Suppressor macrophage treated with lipopolysaccharide for 1 hour (primary cell): ENCODE measurements at regions not wholly inside any gene's neighbourhood (a gene's known extent, or its start where the extent isn't known, plus 50 kb on each side); places are given as distances from the start of the nearest gene placed in this dataset.
A peak's percentile ranks its signal among the peaks of the same experiment; 100 is the strongest.
"Not testable (repeated sequence)": the region's sequence is repeated elsewhere in the genome, so short reads cannot be mapped to it uniquely, and the experiment has no call there.

Experiments
- DNase-seq, 3 donors: peaks; one replicate each; pipeline ENCODE4 v3.0.0-alpha.2; 2020 to 2022

GRCh38 chr18:46179306-46179705 is 75.1 kb downstream of the HAUS1 start:
- DNase-seq, result no peak

- DNase-seq, result peak; percentile 27 to 72 (median 52)
These were observed 78.6 kb downstream of the HAUS1 start for GRCh38 chr18:46182633-46183358.

DNA sequence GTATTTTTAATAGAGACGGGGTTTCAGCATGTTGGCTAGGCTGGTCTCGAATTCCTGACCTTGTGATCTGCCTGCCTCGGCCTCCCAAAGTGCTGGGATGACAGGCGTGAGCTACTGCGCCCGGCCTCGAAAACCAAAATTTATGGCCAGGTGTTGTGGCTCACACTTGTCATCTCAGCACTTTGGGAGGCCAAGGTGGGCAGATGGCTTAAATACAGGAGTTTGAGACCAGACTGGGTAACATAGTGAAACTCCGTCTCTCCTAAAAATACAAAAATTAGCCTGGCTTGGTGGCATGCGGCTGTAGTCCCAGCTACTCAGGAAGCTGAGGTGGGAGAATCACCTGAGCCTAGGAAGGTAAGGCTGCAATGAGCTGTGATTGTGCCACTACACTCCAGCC is 80.1 kb downstream of the HAUS1 start:
- not testable (repeated sequence) for DNase-seq

GRCh38 chr18:46184727-46185126 is 80.5 kb downstream of the HAUS1 start:
- peak in 2 of 3 donors; percentile 42 to 54 for DNase-seq

GRCh38 chr18:46190667-46191066 is 86.5 kb downstream of the HAUS1 start:
- DNase-seq, result no peak

GRCh38 chr18:46196627-46197243 is 92.5 kb downstream of the HAUS1 start:
- peak in 1 of 3 donors; percentile 11 for DNase-seq

DNA sequence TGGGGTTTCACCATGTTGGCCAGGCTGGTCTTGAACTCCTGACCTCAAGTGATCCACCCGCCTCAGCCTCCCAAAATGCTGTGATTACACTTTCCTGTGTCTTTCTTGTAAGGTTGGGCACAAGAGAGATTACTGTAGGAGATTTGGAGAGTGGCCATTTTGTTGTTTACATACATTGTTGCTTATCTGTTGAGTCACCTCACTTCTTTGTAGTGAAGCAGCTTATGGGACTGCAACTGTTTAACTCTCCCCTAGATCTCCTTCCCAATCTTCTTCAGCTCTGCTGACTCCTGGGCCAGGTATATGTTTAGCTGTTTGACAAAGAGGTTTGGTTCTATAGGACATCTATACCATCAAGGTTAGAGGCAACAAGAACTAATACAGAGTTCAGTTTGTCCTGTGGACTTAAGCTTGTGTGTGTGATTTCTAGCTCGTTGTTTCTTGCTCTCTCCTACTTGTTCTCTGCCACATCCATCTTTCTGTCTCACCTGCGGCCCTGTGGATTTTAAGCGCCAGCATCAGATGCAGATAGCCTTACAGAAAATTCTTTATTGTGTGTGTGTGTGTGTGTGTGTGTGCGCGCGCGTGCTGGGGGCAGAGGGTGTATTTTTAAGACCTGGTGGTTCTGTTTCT is 95.4 kb downstream of the HAUS1 start:
- DNase-seq, result no peak

DNA sequence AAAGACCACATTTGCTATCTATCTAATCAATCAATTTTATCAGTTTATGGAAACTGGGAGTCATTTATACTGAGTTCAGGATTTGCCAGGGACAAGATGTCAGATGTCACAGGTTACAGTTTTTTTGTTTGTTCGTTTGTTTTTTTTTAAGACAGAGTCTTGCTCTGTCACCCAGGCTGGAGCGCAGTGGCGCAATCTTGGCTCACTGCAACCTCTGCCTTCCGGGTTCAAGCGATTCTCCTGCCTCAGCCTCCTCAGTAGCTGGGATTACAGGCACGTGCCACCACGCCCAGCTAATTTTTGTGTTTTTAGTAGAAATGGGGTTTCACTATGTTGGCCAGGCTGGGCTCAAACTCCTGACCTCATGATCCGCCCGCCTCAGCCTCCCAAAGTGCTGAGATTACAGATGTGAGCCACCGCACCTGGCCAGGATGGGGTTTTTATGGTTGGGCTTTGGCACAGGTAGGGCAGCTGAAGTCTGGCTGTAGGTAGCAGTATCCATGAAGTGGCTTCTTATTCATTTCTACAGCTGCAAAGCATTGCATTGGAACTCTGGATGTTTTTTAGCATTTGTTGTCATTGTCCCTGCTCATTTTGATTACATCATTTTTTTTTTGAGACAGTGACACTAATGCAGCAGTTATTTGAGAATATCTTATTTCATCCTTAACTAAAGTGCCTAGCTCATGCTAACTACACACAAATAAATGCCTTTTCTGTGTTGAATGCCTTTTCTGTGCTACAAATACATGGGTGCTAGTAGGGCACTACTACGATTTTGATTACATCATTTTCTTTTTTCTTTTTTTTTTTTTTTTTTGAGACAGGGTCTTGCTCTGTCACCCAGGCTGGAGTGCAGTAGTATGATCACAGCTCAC is 96.2 kb downstream of the HAUS1 start:
- DNase-seq, result peak in 1 of 3 donors; percentile 13

DNA sequence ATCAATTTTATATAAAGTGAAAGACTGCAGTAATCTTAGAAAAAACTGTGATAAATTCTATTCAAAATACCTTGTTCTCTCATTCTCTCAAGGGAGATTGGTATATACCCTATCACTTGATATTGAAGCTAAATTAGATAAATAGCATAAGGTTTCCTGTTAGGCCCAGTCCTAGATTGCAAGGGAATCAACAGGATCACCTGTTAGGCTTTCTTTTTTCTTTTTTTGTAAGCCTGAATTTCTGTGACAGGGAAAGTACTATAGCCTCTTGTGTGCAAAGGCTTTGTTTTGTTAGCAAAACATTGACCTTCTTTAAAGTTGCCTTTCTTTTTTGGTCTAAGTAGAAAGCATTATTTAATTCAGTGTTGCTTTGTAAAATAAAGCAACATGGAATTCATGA is 100.0 kb downstream of the HAUS1 start:
- DNase-seq, result no peak

GRCh38 chr18:46207985-46208384 is 103.8 kb downstream of the HAUS1 start:
- no peak for DNase-seq

DNA sequence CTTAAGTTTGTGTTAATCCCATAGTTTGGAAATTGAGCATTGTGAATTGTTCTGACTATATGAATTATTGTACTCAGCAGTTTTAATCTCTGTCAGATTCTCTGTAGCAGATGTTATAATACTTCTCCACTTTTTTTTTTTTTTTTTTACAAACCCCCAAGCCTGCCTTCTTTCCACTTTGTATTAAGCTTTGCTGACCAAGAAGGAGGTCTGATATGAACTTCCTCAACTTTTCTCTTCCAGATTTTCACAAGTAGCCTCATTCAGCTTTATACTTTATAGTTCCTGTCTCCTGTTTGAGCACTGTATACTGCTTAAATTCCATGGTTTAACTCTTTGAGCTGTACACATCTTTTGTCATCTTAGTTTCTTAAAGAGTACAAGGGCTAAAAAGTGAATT is 105.0 kb downstream of the HAUS1 start:
- peak in 2 of 3 donors; percentile 29 to 30 for DNase-seq

DNA sequence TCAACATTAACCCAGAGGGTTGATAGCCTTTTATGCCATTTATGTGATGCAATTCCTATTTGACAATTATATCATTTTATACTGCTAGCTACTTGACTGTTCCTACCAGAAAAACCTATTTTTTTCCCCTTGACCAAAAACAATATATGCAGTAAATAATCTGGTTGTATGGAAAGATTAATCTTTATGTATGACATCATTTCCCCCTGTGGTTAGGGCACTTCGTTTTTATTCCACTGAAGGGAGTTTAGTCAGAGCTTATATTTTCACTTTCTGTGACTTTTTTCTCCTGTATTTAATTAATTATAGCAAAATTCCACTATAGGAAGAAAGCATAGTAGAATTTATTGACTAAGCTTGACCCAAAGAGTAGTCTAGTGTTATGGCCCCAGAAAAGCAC is 107.6 kb downstream of the HAUS1 start:
- peak; percentile 25 to 78 (median 63) for DNase-seq

- no peak for DNase-seq
These were observed 108.2 kb downstream of the HAUS1 start for GRCh38 chr18:46212398-46212797.

DNA sequence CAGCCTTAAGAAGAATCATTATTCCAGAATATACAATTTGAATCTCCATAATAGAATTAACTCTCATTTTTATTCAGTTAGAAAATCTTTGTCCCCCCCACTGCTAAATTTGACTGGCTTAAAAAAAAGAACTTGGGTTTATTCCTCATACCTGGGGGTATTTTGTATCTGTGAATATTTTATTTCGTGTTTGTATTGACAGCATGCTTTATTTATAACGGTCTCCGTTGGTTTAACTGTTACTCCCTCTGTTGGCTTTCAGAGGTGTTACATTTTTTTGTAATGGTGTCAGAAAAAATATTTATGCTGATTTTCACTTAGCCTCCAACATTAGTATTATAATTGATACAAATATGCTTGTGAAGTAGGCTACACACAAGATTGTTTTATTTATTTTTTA is 109.1 kb downstream of the HAUS1 start:
- DNase-seq, result peak; percentile 37 to 57 (median 56)

DNA sequence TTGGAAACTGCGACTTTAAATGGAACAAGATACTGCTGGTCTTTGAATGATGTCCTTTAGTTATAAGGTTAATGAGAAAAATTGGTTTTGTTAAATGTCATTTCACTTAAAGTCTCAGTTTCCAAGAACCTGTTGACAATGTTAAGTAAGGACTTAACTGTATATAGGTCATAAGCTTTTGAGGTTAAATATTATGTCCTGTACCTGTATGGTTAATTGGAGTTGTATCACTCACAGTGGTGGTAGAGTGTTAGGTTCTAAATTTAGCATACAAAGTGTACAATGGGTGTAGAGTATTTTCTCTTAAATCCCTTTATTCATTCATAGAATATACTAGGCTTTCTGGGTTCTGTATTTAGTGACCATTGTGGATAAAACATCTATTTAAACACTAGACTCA is 110.2 kb downstream of the HAUS1 start:
- DNase-seq, result no peak

DNA sequence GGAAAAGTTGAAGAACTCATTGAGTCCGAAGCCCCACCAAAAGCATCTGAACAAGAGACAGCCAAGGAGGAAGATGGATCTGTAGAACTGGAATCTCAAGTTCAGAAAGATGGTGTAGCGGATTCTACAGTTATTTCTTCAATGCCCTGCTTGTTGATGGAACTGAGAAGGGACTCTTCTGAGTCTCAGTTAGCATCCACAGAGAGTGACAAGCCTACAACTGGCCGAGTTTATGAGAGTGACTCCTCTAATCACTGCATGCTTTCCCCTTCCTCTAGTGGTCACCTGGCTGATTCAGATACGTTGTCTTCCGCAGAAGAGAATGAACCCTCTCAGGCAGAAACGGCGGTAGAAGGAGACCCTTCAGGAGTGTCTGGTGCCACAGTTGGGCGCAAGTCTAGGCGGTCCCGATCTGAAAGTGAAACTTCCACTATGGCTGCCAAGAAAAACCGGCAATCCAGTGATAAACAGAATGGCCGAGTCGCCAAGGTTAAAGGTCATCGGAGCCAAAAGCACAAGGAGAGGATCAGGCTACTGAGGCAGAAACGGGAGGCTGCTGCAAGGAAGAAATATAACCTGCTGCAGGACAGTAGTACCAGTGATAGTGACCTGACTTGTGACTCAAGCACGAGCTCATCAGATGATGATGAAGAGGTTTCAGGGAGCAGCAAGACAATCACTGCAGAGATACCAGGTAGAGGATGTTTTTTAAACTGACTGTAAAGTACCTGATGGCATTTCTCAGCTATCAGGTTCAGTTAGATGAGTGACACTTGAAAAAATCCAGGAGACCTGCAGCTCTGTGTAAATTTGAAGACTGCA is 111.9 kb downstream of the HAUS1 start:
- no peak for DNase-seq

- no peak for DNase-seq
These were observed 115.9 kb downstream of the HAUS1 start for GRCh38 chr18:46220116-46220515.

DNA sequence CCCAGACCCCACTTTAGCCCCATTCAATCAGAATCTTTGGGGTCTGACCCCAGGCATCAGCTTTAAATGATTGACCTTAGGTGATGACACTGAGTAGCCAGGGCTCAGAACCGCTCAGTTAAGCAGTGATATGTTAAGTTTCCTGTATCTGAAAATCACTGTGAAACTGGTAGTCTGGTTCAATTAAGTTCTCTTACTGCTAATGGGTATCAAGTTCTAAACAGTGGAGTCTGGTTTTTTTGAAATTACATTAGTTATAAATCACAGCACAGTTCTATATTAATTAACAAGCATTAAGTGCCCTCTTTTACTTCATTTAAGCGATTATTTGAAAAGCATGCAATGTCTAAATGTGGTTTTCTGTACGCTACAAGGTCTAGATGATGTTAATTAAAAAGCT is 117.9 kb downstream of the HAUS1 start:
- no peak for DNase-seq

DNA sequence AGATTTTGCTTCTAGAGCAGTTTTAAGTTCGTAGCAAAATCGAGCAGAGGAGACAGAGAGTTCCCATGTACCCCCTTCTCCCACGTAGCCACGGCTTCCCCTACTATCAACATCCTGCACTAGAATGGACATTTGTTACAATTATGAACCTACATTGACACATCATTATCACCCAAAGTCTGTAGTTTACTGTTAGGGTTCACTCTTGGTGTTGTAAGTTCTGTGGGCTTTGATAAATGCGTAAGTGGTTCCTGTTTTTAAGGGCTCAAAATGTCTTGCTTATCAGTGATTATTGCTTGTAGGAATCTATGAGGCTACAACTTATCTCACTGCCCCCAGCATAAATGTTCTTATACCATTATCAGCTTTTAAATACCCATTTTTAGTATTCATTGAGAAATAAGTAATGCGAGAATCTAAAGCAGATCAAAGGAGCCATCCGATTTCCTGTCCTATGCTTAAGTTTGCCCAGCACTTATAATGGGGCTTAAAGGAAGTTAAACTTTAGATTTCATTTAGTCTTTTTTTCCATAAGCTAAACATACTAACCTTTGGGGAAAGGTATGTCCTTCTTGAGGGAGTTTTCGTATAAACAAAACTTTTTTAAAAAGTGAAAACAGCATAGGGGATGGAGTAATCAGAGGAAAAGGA is 118.7 kb downstream of the HAUS1 start:
- DNase-seq, result peak; percentile 11 to 49 (median 36)

- no peak for DNase-seq
These were observed 120.1 kb downstream of the HAUS1 start for GRCh38 chr18:46224181-46224775.

GRCh38 chr18:46226461-46226860 is 122.3 kb downstream of the HAUS1 start:
- DNase-seq, result peak in 1 of 3 donors; percentile 20
